IMR-90 (cell line): ENCODE measurements at regions not wholly inside any gene's neighbourhood (a gene's known extent, or its start where the extent isn't known, plus 50 kb on each side); places are given as distances from the start of the nearest gene placed in this dataset.

Experiments
- ATAC-seq: fragments of 200-7000 bp; cut with Tn5 transposase; 2 replicates; pipeline ENCODE4 v1.9.1; 2020; ENCODE audit warnings: low read depth, mild to moderate bottlenecking, moderate library complexity
- BruUV-seq: library from RNA; stranded (reverse); fragments of 400-500 nt; replicated peaks from 2 replicates; lab custom pipeline; 2021; lab: Mats Ljungman, UMichigan
- CTCF ChIA-PET: fragments of 300-600 bp; formaldehyde crosslinking; extraction: SDS; loops from one replicate; lab custom pipeline; 2021; ENCODE audit warnings: antibody characterized with exemption; lab: Yijun Ruan, JAX
- POLR2A ChIA-PET: fragments of 300-600 bp; sonication (Branson Sonifier 250); formaldehyde crosslinking; loops from one replicate; lab custom pipeline; 2022; ENCODE audit warnings: antibody characterized with exemption; ENCODE audit not compliant: unreplicated experiment; lab: Charles Lee
- DNase-seq: peaks from one replicate; pipeline ENCODE4 v3.0.0; 2013
- H2AFZ ChIP-seq: replicated peaks from 2 replicates; pipeline ENCODE3; 2013; ENCODE audit warnings: low read length, mild to moderate bottlenecking; ENCODE audit not compliant: poor library complexity
- H2AK5ac ChIP-seq: 2 replicates; pipeline ENCODE4 v1.6.1; 2013; ENCODE audit warnings: low read depth, low read length, inconsistent platforms
- H2AK9ac ChIP-seq: replicated peaks from 2 replicates; pipeline ENCODE3; 2013; ENCODE audit warnings: mild to moderate bottlenecking, low read depth, low read length, moderate library complexity; ENCODE audit not compliant: poor library complexity
- H2BK120ac ChIP-seq: 2 replicates; pipeline ENCODE4 v1.6.1; 2013; ENCODE audit warnings: low read depth, low read length, inconsistent platforms
- H2BK15ac ChIP-seq: 3 replicates; pipeline ENCODE4 v1.6.1; 2013; ENCODE audit warnings: low read depth, low read length, inconsistent platforms
- H2BK20ac ChIP-seq: 2 replicates; pipeline ENCODE4 v1.6.1; 2013; ENCODE audit warnings: low read depth, mild to moderate bottlenecking, inconsistent platforms, low read length, moderate library complexity
- H2BK5ac ChIP-seq: 2 replicates; pipeline ENCODE4 v1.6.1; 2013; ENCODE audit warnings: mild to moderate bottlenecking, low read depth, low read length, inconsistent platforms; ENCODE audit not compliant: poor library complexity, severe bottlenecking
- H3K14ac ChIP-seq: replicated peaks from 2 replicates; pipeline ENCODE4 v1.6.1; 2013; ENCODE audit warnings: low read depth, low read length, inconsistent platforms
- H3K18ac ChIP-seq: 2 replicates; pipeline ENCODE4 v1.6.1; 2013; ENCODE audit warnings: low read depth, low read length, control low read depth
- H3K23ac ChIP-seq: 2 replicates; pipeline ENCODE4 v1.6.1; 2013; ENCODE audit warnings: low read depth, low read length, inconsistent platforms
- H3K27ac ChIP-seq: 2 replicates; pipeline ENCODE4 v1.5.1; 2013; ENCODE audit warnings: mild to moderate bottlenecking, control low read depth, low read length; ENCODE audit not compliant: insufficient read depth
- H3K27me3 ChIP-seq: 2 replicates; pipeline ENCODE4 v1.6.1; 2013; ENCODE audit warnings: low read length; ENCODE audit not compliant: control insufficient read depth, insufficient read depth
- H3K36me3 ChIP-seq: 2 replicates; pipeline ENCODE4 v1.6.1; 2013; ENCODE audit warnings: low read length, mixed read lengths; ENCODE audit not compliant: control insufficient read depth, insufficient read depth
- H3K4ac ChIP-seq: 2 replicates; pipeline ENCODE4 v1.6.1; 2013; ENCODE audit warnings: low read depth, low read length, inconsistent platforms
- H3K4me1 ChIP-seq: 2 replicates; pipeline ENCODE4 v1.6.1; 2013; ENCODE audit warnings: low read length, mixed read lengths; ENCODE audit not compliant: control insufficient read depth, insufficient read depth
- H3K4me2 ChIP-seq: 2 replicates; pipeline ENCODE4 v1.6.1; 2013; ENCODE audit warnings: low read depth, mild to moderate bottlenecking, control low read depth, low read length, moderate library complexity
- H3K4me3 ChIP-seq: 2 replicates; pipeline ENCODE4 v1.5.1; 2013; ENCODE audit warnings: low read depth, mild to moderate bottlenecking, control low read depth, low read length, moderate library complexity; ENCODE audit not compliant: insufficient read depth
- H3K56ac ChIP-seq: 2 replicates; pipeline ENCODE4 v1.6.1; 2013; ENCODE audit warnings: low read length, inconsistent platforms; ENCODE audit not compliant: insufficient read depth; ENCODE audit errors: extremely low read depth
- H3K79me1 ChIP-seq, 2 experiments: 2 replicates each; pipeline ENCODE4 v1.6.1; 2013; ENCODE audit warnings: low read length in 2 of 2, inconsistent platforms in 1 of 2, low read depth in 1 of 2
- H3K9ac ChIP-seq: 2 replicates; pipeline ENCODE4 v1.6.1; 2013; ENCODE audit warnings: low read depth, low read length, control low read depth
- H3K9me1 ChIP-seq: 2 replicates; pipeline ENCODE4 v1.6.1; 2013; ENCODE audit warnings: low read length, inconsistent platforms; ENCODE audit not compliant: insufficient read depth
- H3K9me3 ChIP-seq: 2 replicates; pipeline ENCODE4 v1.6.1; 2013; ENCODE audit warnings: low read length; ENCODE audit not compliant: control insufficient read depth, insufficient read depth
- H4K20me1 ChIP-seq: 2 replicates; pipeline ENCODE4 v1.6.1; 2013; ENCODE audit warnings: low read length, inconsistent platforms; ENCODE audit not compliant: insufficient read depth
- H4K5ac ChIP-seq: 2 replicates; pipeline ENCODE4 v1.6.1; 2013; ENCODE audit warnings: mild to moderate bottlenecking, low read depth, low read length, control low read depth
- H4K8ac ChIP-seq, 2 experiments: 2 replicates each; pipeline ENCODE4 v1.6.1; 2013; ENCODE audit warnings: low read depth in 2 of 2, low read length in 2 of 2, control low read depth in 1 of 2, inconsistent platforms in 1 of 2
- H4K91ac ChIP-seq: 2 replicates; pipeline ENCODE4 v1.6.1; 2013; ENCODE audit warnings: low read depth, low read length, inconsistent platforms; ENCODE audit not compliant: insufficient read depth
- BHLHE40 ChIP-seq: fragments of 150-350 bp; IDR thresholded peaks from 2 replicates; pipeline ENCODE4 v1.6.1; 2016; ENCODE audit warnings: mild to moderate bottlenecking, low read depth, low read length
- CEBPB ChIP-seq: IDR thresholded peaks from 2 replicates; pipeline ENCODE4 v1.6.1; 2012; ENCODE audit warnings: low read depth, low read length, improper control_type of control experiment
- CHD1 ChIP-seq: IDR thresholded peaks from 2 replicates; pipeline ENCODE4 v1.6.1; 2012; ENCODE audit warnings: low read depth, low read length, improper control_type of control experiment
- CTCF ChIP-seq: conservative IDR thresholded peaks from 2 replicates; pipeline ENCODE4 v1.5.1; 2012; ENCODE audit warnings: mild to moderate bottlenecking, low read depth, low read length, improper control_type of control experiment
- ELK1 ChIP-seq: fragments of 150-350 bp; IDR thresholded peaks from 2 replicates; pipeline ENCODE4 v1.6.1; 2016; ENCODE audit warnings: low read depth, mild to moderate bottlenecking, low read length, moderate library complexity, borderline replicate concordance
- FOS ChIP-seq: fragments of 150-350 bp; IDR thresholded peaks from 2 replicates; pipeline ENCODE4 v1.6.1; 2016; ENCODE audit warnings: low read depth, low read length
- MAFK ChIP-seq: IDR thresholded peaks from 2 replicates; pipeline ENCODE4 v1.6.1; 2012; ENCODE audit warnings: low read depth, low read length, improper control_type of control experiment
- MAZ ChIP-seq: IDR thresholded peaks from 2 replicates; pipeline ENCODE4 v1.6.1; 2012; ENCODE audit warnings: low read depth, mild to moderate bottlenecking, low read length, improper control_type of control experiment, moderate library complexity, borderline replicate concordance
- MXI1 ChIP-seq: IDR thresholded peaks from 2 replicates; pipeline ENCODE4 v1.6.1; 2012; ENCODE audit warnings: low read depth, mild to moderate bottlenecking, low read length, moderate library complexity, borderline replicate concordance
- NFE2L2 ChIP-seq: fragments of 150-350 bp; IDR thresholded peaks from 2 replicates; pipeline ENCODE4 v1.6.1; 2016; ENCODE audit warnings: low read depth, mild to moderate bottlenecking, low read length
- POLR2A ChIP-seq: IDR thresholded peaks from 2 replicates; pipeline ENCODE4 v1.6.1; 2012; ENCODE audit warnings: mild to moderate bottlenecking, low read depth, low read length
- RCOR1 ChIP-seq: IDR thresholded peaks from 2 replicates; pipeline ENCODE4 v1.6.1; 2012; ENCODE audit warnings: mild to moderate bottlenecking, low read length, improper control_type of control experiment; ENCODE audit not compliant: insufficient replicate concordance
- RFX5 ChIP-seq: IDR thresholded peaks from 2 replicates; pipeline ENCODE4 v1.8.0; 2012; ENCODE audit warnings: low read depth, mild to moderate bottlenecking, low read length, moderate library complexity
- SMC3 ChIP-seq: fragments of 150-350 bp; IDR thresholded peaks from 2 replicates; pipeline ENCODE4 v1.6.1; 2016; ENCODE audit warnings: low read depth, mild to moderate bottlenecking, antibody characterized with exemption, low read length, moderate library complexity
- WGBS, 2 experiments: methylation state at CpG; one replicate each; pipeline versions ENCODE4 v1.1.5 to v1.1.7; 2013; ENCODE audit warnings: missing lambda C conversion rate in 2 of 2; ENCODE audit not compliant: insufficient read length in 1 of 2; ENCODE audit errors: extremely low coverage in 2 of 2; 5-methylcytosine and 5-hydroxymethylcytosine counted together
- dilution Hi-C: fragments of 300-500 bp; cut with HindIII; formaldehyde crosslinking; loops from one replicate; pipeline ENCODE4 v1.14.3; 2018; ENCODE audit warnings: low sequenced_read_pairs; ENCODE audit not compliant: unreplicated experiment
- in situ Hi-C: fragments of 300-500 bp; cut with MboI; formaldehyde crosslinking; loops from 3 replicates; pipeline ENCODE4 v1.14.3; 2019; ENCODE audit warnings: low sequenced_read_pairs, inconsistent platforms, mixed read lengths
- intact Hi-C: fragments of 100-400 bp; cut with micrococcal nuclease; formaldehyde crosslinking; loops from 2 replicates; pipeline ENCODE4 v1.10.0; 2022

- Histone ChIP-seq H4K91ac (no peak overlapping the region), H3K4ac (no peak overlapping the region), H3K27me3 (peaks cover 2% of the 10 kb centered on the region), H3K18ac (no peak overlapping the region), H3K9me1 (no peaks in the 10 kb centered on the region), H4K5ac (no peak overlapping the region), H2AK9ac (no peak overlapping the region), H3K4me1 (no peaks in the 10 kb centered on the region), H3K27ac (no peak overlapping the region), H3K79me1 (no peaks in the 10 kb centered on the region), H3K9ac (no peak overlapping the region), H3K23ac (no peak overlapping the region), H4K20me1 (no peaks in the 10 kb centered on the region), H2BK15ac (no peak overlapping the region), H3K9me3 (no peaks in the 10 kb centered on the region), H2AFZ (no peak overlapping the region), H3K56ac (no peak overlapping the region), H2BK120ac (no peak overlapping the region), H2AK5ac (no peak overlapping the region), H4K8ac (no peak overlapping the region), H3K36me3 (no peaks in the 10 kb centered on the region), H3K4me2 (no peak overlapping the region), H2BK20ac (no peak overlapping the region), H3K4me3 (no peak overlapping the region), H2BK5ac (no peak overlapping the region), H3K14ac (no peak overlapping the region)
- CTCF ChIA-PET = interaction anchor here (0.7 kb wide), 2 partner anchors 22 to 90 kb away, joined by 3 read pairs; no protein-coding TSS in a partner anchor
- DNase-seq (no peak), ATAC-seq (no peak)
- no peak for TF ChIP-seq MAFK
- no peak for TF ChIP-seq BHLHE40
- TF ChIP-seq CEBPB = no peak
- TF ChIP-seq CTCF = no peak
- no peak for TF ChIP-seq RFX5
- TF ChIP-seq MAZ = no peak
- TF ChIP-seq POLR2A = no peak
- TF ChIP-seq NFE2L2 = no peak
- no peak for TF ChIP-seq ELK1
- TF ChIP-seq SMC3 = no peak
- TF ChIP-seq RCOR1 = no peak
- TF ChIP-seq MXI1 = no peak
- no peak for TF ChIP-seq FOS
- TF ChIP-seq CHD1 = no peak
- dilution Hi-C loops = no loop called here
- intact Hi-C loops = no loop called here
- in situ Hi-C loops = no loop called here
- POLR2A ChIA-PET = no interaction called here
- no CpG with 5 or more reads among the region's 1 CpG for WGBS, 2 experiments
- no TSS peak for BruUV-seq
Measured at GRCh38 chr9:22285066-22285465, 161.6 kb upstream of the DMRTA1 start.
